Smooth muscle cell (in vitro differentiated cells): ENCODE measurements at regions not wholly inside any gene's neighbourhood (a gene's known extent, or its start where the extent isn't known, plus 50 kb on each side); places are given as distances from the start of the nearest gene placed in this dataset.

Experiments
- DNase-seq: peaks from one replicate; lab custom pipeline; 2025; ENCODE audit not compliant: unreplicated experiment; lab: John Stamatoyannopoulos, UW
- H2AFZ ChIP-seq: fragments of 200-600 bp; sonication (generic); 2 replicates; pipeline ENCODE4 v1.6.0; 2016; ENCODE audit warnings: antibody characterized with exemption, low read depth, mild to moderate bottlenecking
- H3F3A ChIP-seq: fragments of 200-600 bp; sonication (generic); 2 replicates; pipeline ENCODE4 v1.6.0; 2017; ENCODE audit warnings: antibody characterized with exemption, low read depth
- H3K27ac ChIP-seq: fragments of 200-600 bp; sonication (generic); 2 replicates; pipeline ENCODE4 v1.5.1; 2016; ENCODE audit warnings: low read depth, mild to moderate bottlenecking
- H3K27me3 ChIP-seq: fragments of 200-600 bp; sonication (generic); 2 replicates; pipeline ENCODE4 v1.6.1; 2016; ENCODE audit warnings: low read depth, mild to moderate bottlenecking
- H3K36me3 ChIP-seq: fragments of 200-600 bp; sonication (generic); 2 replicates; pipeline ENCODE4 v1.5.1; 2016; ENCODE audit warnings: low read depth
- H3K4me1 ChIP-seq: fragments of 200-600 bp; sonication (generic); 2 replicates; pipeline ENCODE4 v1.5.1; 2016; ENCODE audit warnings: low read depth
- H3K4me2 ChIP-seq: fragments of 200-600 bp; sonication (generic); 2 replicates; pipeline ENCODE4 v1.6.0; 2016; ENCODE audit warnings: mild to moderate bottlenecking
- H3K4me3 ChIP-seq: fragments of 200-600 bp; sonication (generic); 2 replicates; pipeline ENCODE4 v1.5.1; 2016; ENCODE audit warnings: mild to moderate bottlenecking
- H3K79me2 ChIP-seq: fragments of 200-600 bp; sonication (generic); 2 replicates; pipeline ENCODE4 v1.6.0; 2016; ENCODE audit warnings: low read depth, mild to moderate bottlenecking
- H3K9ac ChIP-seq: fragments of 200-600 bp; sonication (generic); 2 replicates; pipeline ENCODE4 v1.6.0; 2016; ENCODE audit warnings: low read depth
- H3K9me3 ChIP-seq: fragments of 200-600 bp; sonication (generic); replicated peaks from 2 replicates; pipeline ENCODE4 v1.5.1; 2016; ENCODE audit warnings: low read depth
- H4K20me1 ChIP-seq: fragments of 200-600 bp; sonication (generic); 2 replicates; pipeline ENCODE4 v1.6.0; 2016; ENCODE audit warnings: low read depth
- WGBS: methylation state at CpG from one replicate; pipeline ENCODE4 v1.1.7; 2016; ENCODE audit warnings: low lambda C conversion rate; 5-methylcytosine and 5-hydroxymethylcytosine counted together
- TF ChIP-seq, protein P1 (sequence below): fragments of 200-600 bp; sonication (generic); IDR thresholded peaks from 2 replicates; pipeline ENCODE4 v1.5.1; 2017; ENCODE audit warnings: borderline replicate concordance, mild to moderate bottlenecking, antibody characterized with exemption; ENCODE audit not compliant: insufficient read depth, poor library complexity, severe bottlenecking

DNA sequence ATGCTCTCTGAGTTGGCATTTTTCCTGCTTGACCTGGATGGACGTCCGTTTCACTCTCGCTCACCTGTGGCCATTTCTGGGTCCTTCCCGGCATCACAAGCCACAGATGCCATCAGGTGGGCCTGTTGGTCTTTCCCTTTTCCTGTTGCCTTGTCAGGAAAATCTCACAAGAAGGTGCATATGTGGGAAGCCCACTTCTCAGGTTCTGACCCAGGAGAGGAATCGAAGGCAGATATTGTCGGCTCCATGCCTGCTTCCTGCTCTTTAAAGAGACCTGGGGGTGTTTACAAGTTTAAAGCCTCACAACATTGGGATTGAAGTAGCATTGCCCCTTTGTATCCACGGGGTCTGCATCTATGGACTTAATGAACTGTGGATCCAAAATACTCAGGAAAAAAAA lies 357.9 kb downstream of the RPS24 start:
- WGBS: 96% methylated on average over 7 of the region's 7 CpGs
- no peaks in the 10 kb centered on the region for H3K36me3 ChIP-seq
- H2AFZ ChIP-seq: no peak overlapping the region
- no peak overlapping the region for H3K4me2 ChIP-seq
- no peak overlapping the region for H3K4me3 ChIP-seq
- no peak overlapping the region for H3K9ac ChIP-seq
- H3K79me2 ChIP-seq: no peaks in the 10 kb centered on the region
- DNase-seq: no peak
- H3K4me1 ChIP-seq: no peaks in the 10 kb centered on the region
- H3K27ac ChIP-seq: no peak overlapping the region
- H4K20me1 ChIP-seq: no peaks in the 10 kb centered on the region
- TF ChIP-seq, protein P1, sequence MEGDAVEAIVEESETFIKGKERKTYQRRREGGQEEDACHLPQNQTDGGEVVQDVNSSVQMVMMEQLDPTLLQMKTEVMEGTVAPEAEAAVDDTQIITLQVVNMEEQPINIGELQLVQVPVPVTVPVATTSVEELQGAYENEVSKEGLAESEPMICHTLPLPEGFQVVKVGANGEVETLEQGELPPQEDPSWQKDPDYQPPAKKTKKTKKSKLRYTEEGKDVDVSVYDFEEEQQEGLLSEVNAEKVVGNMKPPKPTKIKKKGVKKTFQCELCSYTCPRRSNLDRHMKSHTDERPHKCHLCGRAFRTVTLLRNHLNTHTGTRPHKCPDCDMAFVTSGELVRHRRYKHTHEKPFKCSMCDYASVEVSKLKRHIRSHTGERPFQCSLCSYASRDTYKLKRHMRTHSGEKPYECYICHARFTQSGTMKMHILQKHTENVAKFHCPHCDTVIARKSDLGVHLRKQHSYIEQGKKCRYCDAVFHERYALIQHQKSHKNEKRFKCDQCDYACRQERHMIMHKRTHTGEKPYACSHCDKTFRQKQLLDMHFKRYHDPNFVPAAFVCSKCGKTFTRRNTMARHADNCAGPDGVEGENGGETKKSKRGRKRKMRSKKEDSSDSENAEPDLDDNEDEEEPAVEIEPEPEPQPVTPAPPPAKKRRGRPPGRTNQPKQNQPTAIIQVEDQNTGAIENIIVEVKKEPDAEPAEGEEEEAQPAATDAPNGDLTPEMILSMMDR: no peak
- no peaks in the 10 kb centered on the region for H3F3A ChIP-seq
- no peaks in the 10 kb centered on the region for H3K27me3 ChIP-seq
- no peaks in the 10 kb centered on the region for H3K9me3 ChIP-seq

DNA sequence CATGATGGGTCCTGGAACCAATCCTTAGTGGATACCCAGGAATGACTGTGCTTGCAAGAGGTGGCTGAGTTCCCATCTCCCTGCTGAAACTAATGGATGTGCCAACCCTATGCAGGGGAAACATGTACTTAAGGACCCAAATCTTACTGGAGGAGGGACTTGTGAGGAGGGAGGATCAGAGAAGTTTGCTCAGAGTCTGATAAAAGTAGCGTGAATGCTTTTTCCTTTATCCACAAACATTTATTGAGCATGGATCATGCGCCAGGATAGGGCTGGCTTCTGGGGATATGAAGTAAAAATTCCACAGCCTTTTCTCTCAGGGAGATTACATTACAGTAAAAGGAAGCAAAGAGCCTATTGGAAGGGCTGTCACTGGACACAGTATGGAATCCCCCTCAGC lies 358.5 kb downstream of the RPS24 start:
- no peak overlapping the region for H2AFZ ChIP-seq
- no peak overlapping the region for H3K27ac ChIP-seq
- H3F3A ChIP-seq: no peaks in the 10 kb centered on the region
- 59% methylated on average over 2 of the region's 2 CpGs for WGBS
- DNase-seq: no peak
- no peak overlapping the region for H3K9ac ChIP-seq
- no peaks in the 10 kb centered on the region for H4K20me1 ChIP-seq
- no peaks in the 10 kb centered on the region for H3K36me3 ChIP-seq
- no peak overlapping the region for H3K4me2 ChIP-seq
- no peak overlapping the region for H3K4me3 ChIP-seq
- TF ChIP-seq, protein P1: no peak
- H3K27me3 ChIP-seq: no peaks in the 10 kb centered on the region
- H3K79me2 ChIP-seq: no peaks in the 10 kb centered on the region
- no peaks in the 10 kb centered on the region for H3K4me1 ChIP-seq
- no peaks in the 10 kb centered on the region for H3K9me3 ChIP-seq

DNA sequence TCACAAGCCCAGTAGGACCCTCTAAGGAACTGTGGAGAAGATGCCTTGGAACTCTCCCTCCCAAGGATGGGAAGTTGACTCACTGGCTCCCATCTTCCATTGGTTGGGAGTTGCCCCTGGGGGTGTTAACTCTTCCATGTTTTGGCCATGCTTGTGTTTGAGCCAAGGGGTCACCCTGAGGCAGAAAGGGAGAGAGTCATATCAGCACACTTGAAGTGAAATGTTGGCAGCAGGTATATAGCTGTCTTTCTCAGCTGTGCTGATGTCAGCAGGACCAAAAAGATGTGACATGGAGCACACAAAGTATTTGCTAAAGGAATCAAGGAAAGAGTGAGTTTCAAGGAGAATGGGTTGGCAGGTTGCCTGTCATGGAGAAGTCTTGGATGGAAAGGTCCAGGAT lies 359.4 kb downstream of the RPS24 start:
- no peaks in the 10 kb centered on the region for H3K79me2 ChIP-seq
- no peak for DNase-seq
- H2AFZ ChIP-seq: no peak overlapping the region
- H3K4me1 ChIP-seq: no peaks in the 10 kb centered on the region
- no peak overlapping the region for H3K9ac ChIP-seq
- TF ChIP-seq, protein P1: no peak
- H3K4me2 ChIP-seq: no peak overlapping the region
- no peaks in the 10 kb centered on the region for H3K36me3 ChIP-seq
- H3K27ac ChIP-seq: no peak overlapping the region
- H3K4me3 ChIP-seq: no peak overlapping the region
- H3F3A ChIP-seq: no peaks in the 10 kb centered on the region
- H3K9me3 ChIP-seq: no peaks in the 10 kb centered on the region
- no peaks in the 10 kb centered on the region for H4K20me1 ChIP-seq
- H3K27me3 ChIP-seq: no peaks in the 10 kb centered on the region

DNA sequence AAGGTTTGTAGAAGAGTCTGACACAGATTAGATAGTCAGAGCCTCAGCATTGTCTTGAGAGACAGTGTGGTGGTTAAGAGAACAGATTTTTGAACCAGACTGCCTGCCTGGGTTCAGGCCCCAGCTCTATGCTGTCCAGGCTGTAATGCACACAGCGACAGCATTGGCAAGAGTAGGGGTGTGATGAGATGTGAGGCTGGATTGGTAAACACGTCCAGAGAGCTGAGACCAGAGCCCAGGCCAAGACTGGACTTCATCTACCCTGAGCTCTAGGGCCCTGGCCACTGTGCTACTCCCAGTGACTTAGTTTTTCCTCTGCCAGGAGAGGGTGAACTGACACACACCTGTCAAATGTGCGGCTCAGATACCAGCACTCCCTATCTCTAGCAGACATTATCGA lies 360.4 kb downstream of the RPS24 start:
- no peak overlapping the region for H2AFZ ChIP-seq
- H3K9ac ChIP-seq: no peak overlapping the region
- no peaks in the 10 kb centered on the region for H3F3A ChIP-seq
- 93% methylated on average over 4 of the region's 4 CpGs for WGBS
- TF ChIP-seq, protein P1: no peak
- no peaks in the 10 kb centered on the region for H3K36me3 ChIP-seq
- no peaks in the 10 kb centered on the region for H4K20me1 ChIP-seq
- no peak overlapping the region for H3K27ac ChIP-seq
- H3K4me3 ChIP-seq: no peak overlapping the region
- no peak for DNase-seq
- H3K4me1 ChIP-seq: no peaks in the 10 kb centered on the region
- no peak overlapping the region for H3K4me2 ChIP-seq
- no peaks in the 10 kb centered on the region for H3K27me3 ChIP-seq
- no peaks in the 10 kb centered on the region for H3K79me2 ChIP-seq
- no peaks in the 10 kb centered on the region for H3K9me3 ChIP-seq
